ENCODE measurements at regions not wholly inside any gene's neighbourhood (a gene's known extent, or its start where the extent isn't known, plus 50 kb on each side); places are given as distances from the start of the nearest gene placed in this dataset.

GRCh38 chr9:135349212-135350002 lies 130.2 kb upstream of the PPP1R26 start:
- Histone ChIP-seq H3K4me3 (ENCODE audit: control insufficient read depth in 2 of 3, extremely low read depth in 1 of 3, insufficient read depth in 2 of 3, low read depth in 1 of 3, low read length in 3 of 3) (no peak overlapping the region), H3K9me1 (ENCODE audit: control insufficient read depth, extremely low read depth, insufficient read depth, low read length) (no peaks in the 10 kb centered on the region), H4K20me1 (ENCODE audit: control insufficient read depth, extremely low read depth, insufficient read depth, low read length) (no peaks in the 10 kb centered on the region), H3K79me2 (ENCODE audit: control insufficient read depth, insufficient read depth, low read length) (no peaks in the 10 kb centered on the region), H3K9me3 (ENCODE audit: control insufficient read depth, low read depth, low read length) (no peaks in the 10 kb centered on the region), H2AFZ (ENCODE audit: control insufficient read depth, low read length) (no peak overlapping the region), H3K27me3 (ENCODE audit: control insufficient read depth, extremely low read depth, insufficient read depth, low read length) (peaks cover 18% of the 10 kb centered on the region), H3K9ac (ENCODE audit: control insufficient read depth, extremely low read depth, insufficient read depth, low read length) (no peak overlapping the region), H3K4me1 (ENCODE audit: control insufficient read depth, extremely low read depth, insufficient read depth, low read length) (no peaks in the 10 kb centered on the region), H3K36me3 (ENCODE audit: control insufficient read depth in 2 of 2, extremely low read depth in 1 of 2, insufficient read depth in 2 of 2, low read length in 2 of 2) (no peaks in the 10 kb centered on the region), H3K27ac (ENCODE audit: control insufficient read depth, insufficient read depth, low read length) (no peak overlapping the region), H3K4me2 (ENCODE audit: control insufficient read depth, extremely low read depth, insufficient read depth, low read depth, low read length) (no peak overlapping the region)
- TF ChIP-seq CTCF (optimal IDR thresholded peaks at IDR 0.05 in 1 of 3, IDR thresholded peaks at IDR 0.05 in 1 of 3, conservative IDR thresholded peaks at IDR 0.05 in 1 of 3; ENCODE audit: extremely low read depth in 1 of 3, insufficient read depth in 2 of 3, low read length in 3 of 3) (no peak), EZH2 (IDR thresholded peaks at IDR 0.05; ENCODE audit: low read length) (no peak)
- dilution Hi-C loops (cut with MboI; ENCODE audit: extremely low pct_ligation_motif_present, low sequenced_read_pairs), result no loop called here
- no peak for DNase-seq (ENCODE audit: low read depth, low spot score)
- FAIRE-seq, result no peak

- no peak for DNase-seq (ENCODE audit: low read depth, low spot score)
- no peak overlapping the region for H3K27ac ChIP-seq (ENCODE audit: control insufficient read depth, insufficient read depth, low read length)
- H3K27me3 ChIP-seq (ENCODE audit: control insufficient read depth, extremely low read depth, insufficient read depth, low read length), result peaks cover 18% of the 10 kb centered on the region
- H3K9ac ChIP-seq (ENCODE audit: control insufficient read depth, extremely low read depth, insufficient read depth, low read length), result no peak overlapping the region
- H3K4me3 ChIP-seq (ENCODE audit: control insufficient read depth in 2 of 3, extremely low read depth in 1 of 3, insufficient read depth in 2 of 3, low read depth in 1 of 3, low read length in 3 of 3), result no peak overlapping the region
- no peak for FAIRE-seq
- no peaks in the 10 kb centered on the region for H3K9me3 ChIP-seq (ENCODE audit: control insufficient read depth, low read depth, low read length)
- H3K9me1 ChIP-seq (ENCODE audit: control insufficient read depth, extremely low read depth, insufficient read depth, low read length), result no peaks in the 10 kb centered on the region
- no peaks in the 10 kb centered on the region for H3K4me1 ChIP-seq (ENCODE audit: control insufficient read depth, extremely low read depth, insufficient read depth, low read length)
- H3K79me2 ChIP-seq (ENCODE audit: control insufficient read depth, insufficient read depth, low read length), result no peaks in the 10 kb centered on the region
- no peak overlapping the region for H2AFZ ChIP-seq (ENCODE audit: control insufficient read depth, low read length)
- dilution Hi-C loops (cut with MboI; ENCODE audit: extremely low pct_ligation_motif_present, low sequenced_read_pairs), result no loop called here
- no peaks in the 10 kb centered on the region for H3K36me3 ChIP-seq (ENCODE audit: control insufficient read depth in 2 of 2, extremely low read depth in 1 of 2, insufficient read depth in 2 of 2, low read length in 2 of 2)
- H4K20me1 ChIP-seq (ENCODE audit: control insufficient read depth, extremely low read depth, insufficient read depth, low read length), result no peaks in the 10 kb centered on the region
- H3K4me2 ChIP-seq (ENCODE audit: control insufficient read depth, extremely low read depth, insufficient read depth, low read depth, low read length), result no peak overlapping the region
- TF ChIP-seq CTCF (optimal IDR thresholded peaks at IDR 0.05 in 1 of 3, IDR thresholded peaks at IDR 0.05 in 1 of 3, conservative IDR thresholded peaks at IDR 0.05 in 1 of 3; ENCODE audit: extremely low read depth in 1 of 3, insufficient read depth in 2 of 3, low read length in 3 of 3), result no peak
- no peak for TF ChIP-seq EZH2 (IDR thresholded peaks at IDR 0.05; ENCODE audit: low read length)
Measured at GRCh38 chr9:135350003-135350315, 129.6 kb upstream of the PPP1R26 start.

Data from keratinocyte (primary cell).